Testis (tissue), 2 donors: ENCODE measurements at regions not wholly inside any gene's neighbourhood (a gene's known extent, or its start where the extent isn't known, plus 50 kb on each side); places are given as distances from the start of the nearest gene placed in this dataset.

ENCODE experiments used
- DNase-seq: peaks from one replicate; pipeline ENCODE4 v3.0.0-alpha.2; 2019
- H3K27ac ChIP-seq, 2 donors: fragments of 200-600 bp; sonication (generic); one replicate each; pipeline ENCODE4 v1.5.1; 2019
- H3K27me3 ChIP-seq: fragments of 200-600 bp; sonication (generic); one replicate; pipeline ENCODE4 v1.5.1; 2019
- H3K36me3 ChIP-seq: fragments of 200-600 bp; sonication (generic); one replicate; pipeline ENCODE4 v1.5.1; 2017; ENCODE audit warnings: low read depth; ENCODE audit errors: missing control alignments
- H3K4me1 ChIP-seq: fragments of 200-600 bp; sonication (generic); one replicate; pipeline ENCODE4 v1.5.1; 2019
- H3K4me3 ChIP-seq, 2 donors: fragments of 200-600 bp; sonication (generic); one replicate each; pipeline ENCODE4 v1.5.1; 2017 to 2019
- H3K9me3 ChIP-seq: fragments of 200-600 bp; sonication (generic); one replicate; pipeline ENCODE4 v1.5.1; 2017
- POLR2A ChIP-seq: fragments of 450-650 bp; IDR thresholded peaks from one replicate; pipeline ENCODE4 v1.6.1; 2017; ENCODE audit warnings: antibody characterized with exemption, mild to moderate bottlenecking, moderate library complexity
- WGBS, 2 donors: methylation state at CpG; one replicate each; pipeline ENCODE4 v1.1.5; 2018; 5-methylcytosine and 5-hydroxymethylcytosine counted together
- intact Hi-C: fragments of 100-400 bp; cut with DNase I; formaldehyde crosslinking; loops from one replicate; pipeline ENCODE4 v1.15.1; 2023; ENCODE audit warnings: low total_unique reads
- TF ChIP-seq, protein P1 (sequence below), 3 experiments: fragments of 450-650 bp in 2 of 3; fragments of 200-600 bp in 1 of 3; sonication (generic) in 1 of 3; IDR thresholded peaks; one replicate each; pipeline ENCODE4 v1.5.1; 2016 to 2019; ENCODE audit warnings: antibody characterized with exemption in 3 of 3, mild to moderate bottlenecking in 2 of 3, moderate library complexity in 1 of 3

DNA sequence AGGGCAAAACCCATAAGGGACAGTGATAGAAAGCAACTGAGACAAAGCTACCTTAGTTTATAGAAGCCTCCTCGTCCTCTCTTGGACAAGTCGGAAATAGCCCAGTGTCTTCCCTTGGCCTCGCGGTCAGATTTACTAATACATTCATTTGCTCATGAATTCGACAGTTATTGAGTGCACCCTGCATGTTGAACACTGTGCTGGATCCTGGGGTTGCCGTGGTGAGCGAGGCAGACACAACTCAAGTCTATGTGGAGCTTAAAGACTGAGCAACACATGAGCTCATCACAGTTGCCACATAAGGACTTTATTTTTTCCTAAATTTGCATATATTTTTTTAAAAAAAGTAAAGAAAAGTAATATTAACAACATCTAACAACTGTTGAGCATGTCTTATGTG is 411.1 kb upstream of the ITGA1 start:
- no peak for DNase-seq
- H3K4me3 ChIP-seq: no peak overlapping the region
- TF ChIP-seq, protein P1, sequence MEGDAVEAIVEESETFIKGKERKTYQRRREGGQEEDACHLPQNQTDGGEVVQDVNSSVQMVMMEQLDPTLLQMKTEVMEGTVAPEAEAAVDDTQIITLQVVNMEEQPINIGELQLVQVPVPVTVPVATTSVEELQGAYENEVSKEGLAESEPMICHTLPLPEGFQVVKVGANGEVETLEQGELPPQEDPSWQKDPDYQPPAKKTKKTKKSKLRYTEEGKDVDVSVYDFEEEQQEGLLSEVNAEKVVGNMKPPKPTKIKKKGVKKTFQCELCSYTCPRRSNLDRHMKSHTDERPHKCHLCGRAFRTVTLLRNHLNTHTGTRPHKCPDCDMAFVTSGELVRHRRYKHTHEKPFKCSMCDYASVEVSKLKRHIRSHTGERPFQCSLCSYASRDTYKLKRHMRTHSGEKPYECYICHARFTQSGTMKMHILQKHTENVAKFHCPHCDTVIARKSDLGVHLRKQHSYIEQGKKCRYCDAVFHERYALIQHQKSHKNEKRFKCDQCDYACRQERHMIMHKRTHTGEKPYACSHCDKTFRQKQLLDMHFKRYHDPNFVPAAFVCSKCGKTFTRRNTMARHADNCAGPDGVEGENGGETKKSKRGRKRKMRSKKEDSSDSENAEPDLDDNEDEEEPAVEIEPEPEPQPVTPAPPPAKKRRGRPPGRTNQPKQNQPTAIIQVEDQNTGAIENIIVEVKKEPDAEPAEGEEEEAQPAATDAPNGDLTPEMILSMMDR (IDR thresholded peaks at IDR 0.05): no peak
- no peak for TF ChIP-seq POLR2A
- 77% methylated on average over 7 of the region's 7 CpGs for WGBS, 2 donors
- H3K9me3 ChIP-seq: no peaks in the 10 kb centered on the region
- intact Hi-C loops: no loop called here
- no peaks in the 10 kb centered on the region for H3K36me3 ChIP-seq
- no peak overlapping the region for H3K27ac ChIP-seq
- H3K4me1 ChIP-seq: no peaks in the 10 kb centered on the region
- no peaks in the 10 kb centered on the region for H3K27me3 ChIP-seq

- Histone ChIP-seq H3K27ac (no peak overlapping the region), H3K36me3 (no peaks in the 10 kb centered on the region), H3K4me1 (no peaks in the 10 kb centered on the region), H3K9me3 (no peaks in the 10 kb centered on the region), H3K27me3 (no peaks in the 10 kb centered on the region), H3K4me3 (no peak overlapping the region)
- no peak for DNase-seq
- TF ChIP-seq, protein P1 (IDR thresholded peaks at IDR 0.05): no peak
- TF ChIP-seq POLR2A: no peak
- intact Hi-C loops: no loop called here
Measured at GRCh38 chr5:52378237-52378636, 409.5 kb upstream of the ITGA1 start.

- TF ChIP-seq, protein P1 (IDR thresholded peaks at IDR 0.05): no peak
- DNase-seq: no peak
- intact Hi-C loops: no loop called here
- 87 to 96% methylated on average over 3 of the region's 3 CpGs for WGBS, 2 donors
- no peaks in the 10 kb centered on the region for H3K36me3 ChIP-seq
- H3K27me3 ChIP-seq: no peaks in the 10 kb centered on the region
- H3K4me1 ChIP-seq: no peaks in the 10 kb centered on the region
- H3K27ac ChIP-seq: no peak overlapping the region
- no peaks in the 10 kb centered on the region for H3K9me3 ChIP-seq
- H3K4me3 ChIP-seq: no peak overlapping the region
Measured at GRCh38 chr5:52388349-52388748, 399.4 kb upstream of the ITGA1 start.

GRCh38 chr5:52392321-52392720 is 395.4 kb upstream of the ITGA1 start:
- intact Hi-C loops: no loop called here
- no peaks in the 10 kb centered on the region for H3K27me3 ChIP-seq
- no peaks in the 10 kb centered on the region for H3K36me3 ChIP-seq
- no peak for DNase-seq
- H3K4me1 ChIP-seq: no peaks in the 10 kb centered on the region
- 80% methylated on average over 3 of the region's 3 CpGs for WGBS, 2 donors
- TF ChIP-seq POLR2A: no peak
- TF ChIP-seq, protein P1 (IDR thresholded peaks at IDR 0.05): no peak
- H3K9me3 ChIP-seq: no peaks in the 10 kb centered on the region
- H3K4me3 ChIP-seq: no peak overlapping the region
- H3K27ac ChIP-seq: no peak overlapping the region

DNA sequence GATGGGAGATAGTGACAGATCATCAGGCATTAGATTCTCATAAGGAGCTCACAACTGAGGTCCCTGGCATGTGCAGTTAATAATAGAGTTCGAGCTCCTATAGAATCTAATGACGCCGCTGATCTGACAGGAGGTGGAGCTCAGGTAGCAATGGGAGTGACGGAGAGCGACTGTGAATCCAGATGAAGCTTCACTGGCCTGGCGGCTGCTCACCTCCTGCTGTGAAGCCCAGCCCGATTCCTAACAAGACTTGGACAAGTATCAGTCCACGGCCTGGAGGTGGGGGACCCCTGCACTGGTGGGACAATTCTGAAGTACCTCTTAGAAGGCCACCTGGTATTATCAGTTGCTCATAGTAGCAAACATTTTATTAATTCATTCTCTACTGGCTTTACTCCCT is 377.9 kb upstream of the ITGA1 start:
- H3K4me1 ChIP-seq: no peaks in the 10 kb centered on the region
- H3K4me3 ChIP-seq: no peak overlapping the region
- WGBS, 2 donors: 88 to 94% methylated on average over 8 of the region's 8 CpGs
- intact Hi-C loops: no loop called here
- no peaks in the 10 kb centered on the region for H3K27me3 ChIP-seq
- H3K27ac ChIP-seq: no peak overlapping the region
- no peaks in the 10 kb centered on the region for H3K36me3 ChIP-seq
- H3K9me3 ChIP-seq: no peaks in the 10 kb centered on the region
- TF ChIP-seq, protein P1 (IDR thresholded peaks at IDR 0.05): no peak
- TF ChIP-seq POLR2A: no peak
- no peak for DNase-seq
